Spleen (tissue), 11 donors: ENCODE measurements at regions not wholly inside any gene's neighbourhood (a gene's known extent, or its start where the extent isn't known, plus 50 kb on each side); places are given as distances from the start of the nearest gene placed in this dataset.
"Not testable (repeated sequence)": the region's sequence is repeated elsewhere in the genome, so short reads cannot be mapped to it uniquely, and the experiment has no call there.

Source experiments
- DNase-seq: peaks from one replicate; pipeline ENCODE4 v3.0.0-alpha.2; 2020
- H3K27ac ChIP-seq, 8 donors: fragments of 200-600 bp; sonication (generic) in 7 of 8; 1 replicate in 4 of 8; 2 replicates in 4 of 8; pipeline versions ENCODE4 v1.5.0 to v1.8.0; 2016 to 2021; ENCODE audit warnings: inconsistent platforms in 4 of 8, mild to moderate bottlenecking in 4 of 8, moderate library complexity in 1 of 8
- H3K27me3 ChIP-seq, 7 donors: fragments of 200-600 bp; sonication (generic) in 6 of 7; replicated peaks in 1 of 7; 1 replicate in 4 of 7; 2 replicates in 3 of 7; pipeline versions ENCODE4 v1.5.0 to v1.8.0; 2016 to 2021; ENCODE audit warnings: inconsistent platforms in 3 of 7, mild to moderate bottlenecking in 1 of 7
- H3K36me3 ChIP-seq, 6 donors: fragments of 200-600 bp; sonication (generic) in 5 of 6; 1 replicate in 4 of 6; 2 replicates in 2 of 6; pipeline versions ENCODE4 v1.5.0 to v1.8.0; 2016 to 2021; ENCODE audit warnings: inconsistent platforms in 2 of 6
- H3K4me1 ChIP-seq, 6 donors: fragments of 200-600 bp; sonication (generic) in 5 of 6; 1 replicate in 3 of 6; 2 replicates in 3 of 6; pipeline versions ENCODE4 v1.5.0 to v1.8.0; 2016 to 2021; ENCODE audit warnings: inconsistent platforms in 3 of 6
- H3K4me3 ChIP-seq, 8 donors: fragments of 200-600 bp; sonication (generic) in 7 of 8; 1 replicate in 4 of 8; 2 replicates in 4 of 8; pipeline versions ENCODE4 v1.5.0 to v1.8.0; 2016 to 2021; ENCODE audit warnings: inconsistent platforms in 4 of 8, mild to moderate bottlenecking in 4 of 8, moderate library complexity in 2 of 8
- H3K9me3 ChIP-seq, 8 donors: fragments of 200-600 bp; sonication (generic) in 7 of 8; 1 replicate in 4 of 8; 2 replicates in 4 of 8; pipeline versions ENCODE4 v1.5.0 to v1.8.0; 2016 to 2021; ENCODE audit warnings: inconsistent platforms in 4 of 8
- CTCF ChIP-seq, 11 experiments: fragments of 200-600 bp in 7 of 11; fragments of 450-650 bp in 4 of 11; sonication (generic) in 4 of 11; IDR thresholded peaks in 8 of 11; conservative IDR thresholded peaks in 3 of 11; 1 replicate in 7 of 11; 2 replicates in 4 of 11; pipeline versions ENCODE4 v1.4.0 to v1.8.0; 2016 to 2021; ENCODE audit warnings: antibody characterized with exemption in 11 of 11, inconsistent platforms in 4 of 11, mild to moderate bottlenecking in 1 of 11
- POLR2A ChIP-seq, 3 donors: fragments of 450-650 bp; IDR thresholded peaks; one replicate each; pipeline ENCODE4 v1.5.1; 2017; ENCODE audit warnings: antibody characterized with exemption in 3 of 3, mild to moderate bottlenecking in 1 of 3
- POLR2AphosphoS5 ChIP-seq, 3 donors: sonication (generic); formaldehyde crosslinking; IDR thresholded peaks; one replicate each; pipeline ENCODE4 v1.5.1; 2017; ENCODE audit warnings: antibody characterized with exemption in 3 of 3
- WGBS, 5 donors: extraction: QIAGEN DNeasy Blood & Tissue Kit in 3 of 5; methylation state at CpG; one replicate each; pipeline versions ENCODE4 v1.1.5 to v1.1.7; 2013 to 2018; 5-methylcytosine and 5-hydroxymethylcytosine counted together
- intact Hi-C: fragments of 100-400 bp; cut with DNase I; formaldehyde crosslinking; loops from one replicate; pipeline ENCODE4 v1.15.0; 2023; ENCODE audit warnings: low total_unique reads
- donor health status: healthy with polysubstance abuse.
- donor health status: DM: no; HTN: no; CAD: no; lungs with moderate emphysema.
- donor health status: DM: no; HTN: no; CAD: no.
- donor health status: Bipolar disorder and iron deficiency.
- donor health status: healthy.
- donor health status: DM: no; HTN: no; CAD: no.
- donor health status: DM: yes; HTN: yes; CAD: no.

- no peak for DNase-seq
- Histone ChIP-seq H3K36me3 (no peaks in the 10 kb centered on the region), H3K4me3 (no peak overlapping the region), H3K27me3 (no peaks in the 10 kb centered on the region), H3K9me3 (peaks cover 2 to 62% (median 50%) of the 10 kb centered on the region in 8 donors), H3K4me1 (no peaks in the 10 kb centered on the region), H3K27ac (no peak overlapping the region)
- WGBS, 5 donors, result 46 to 74% (median 57%) methylated on average over 1 of the region's 1 CpG
- TF ChIP-seq POLR2AphosphoS5 (IDR thresholded peaks at IDR 0.05) (no peak), CTCF (IDR thresholded peaks at IDR 0.05 in 8 of 11, conservative IDR thresholded peaks at IDR 0.05 in 3 of 11) (no peak), POLR2A (IDR thresholded peaks at IDR 0.05) (no peak)
- intact Hi-C loops, result no loop called here
Observed at GRCh38 chr14:27660683-27661082, 1062.8 kb upstream of the NOVA1 start.

- DNase-seq, result no peak
- H3K27me3 ChIP-seq, result no peaks in the 10 kb centered on the region
- H3K9me3 ChIP-seq, result peaks cover 0 to 33% (median 7%) of the 10 kb centered on the region in 8 donors
- intact Hi-C loops, result no loop called here
- no peak overlapping the region for H3K27ac ChIP-seq
- no peak for TF ChIP-seq CTCF (IDR thresholded peaks at IDR 0.05 in 8 of 11, conservative IDR thresholded peaks at IDR 0.05 in 3 of 11)
- TF ChIP-seq POLR2A (IDR thresholded peaks at IDR 0.05), result no peak
- TF ChIP-seq POLR2AphosphoS5 (IDR thresholded peaks at IDR 0.05), result no peak
- no peaks in the 10 kb centered on the region for H3K36me3 ChIP-seq
- H3K4me3 ChIP-seq, result no peak overlapping the region
- no peaks in the 10 kb centered on the region for H3K4me1 ChIP-seq
Observed at GRCh38 chr14:27668531-27668930, 1070.7 kb upstream of the NOVA1 start.

- Histone ChIP-seq H3K4me1 (no peaks in the 10 kb centered on the region), H3K4me3 (no peak overlapping the region), H3K27ac (no peak overlapping the region), H3K27me3 (no peaks in the 10 kb centered on the region), H3K36me3 (no peaks in the 10 kb centered on the region), H3K9me3 (peaks cover 0 to 9% (median 0%) of the 10 kb centered on the region in 8 donors)
- WGBS, 5 donors, result 24 to 43% (median 32%) methylated on average over 3 of the region's 3 CpGs
- TF ChIP-seq POLR2A (IDR thresholded peaks at IDR 0.05), result no peak
- TF ChIP-seq POLR2AphosphoS5 (IDR thresholded peaks at IDR 0.05), result no peak
- no peak for TF ChIP-seq CTCF (IDR thresholded peaks at IDR 0.05 in 8 of 11, conservative IDR thresholded peaks at IDR 0.05 in 3 of 11)
- intact Hi-C loops, result no loop called here
- no peak for DNase-seq
Observed at GRCh38 chr14:27672047-27672446, 1074.2 kb upstream of the NOVA1 start.

GRCh38 chr14:27672811-27673737 is 1075.2 kb upstream of the NOVA1 start:
- H3K36me3 ChIP-seq, H3K27ac ChIP-seq, H3K4me3 ChIP-seq, intact Hi-C loops, H3K27me3 ChIP-seq, H3K4me1 ChIP-seq, H3K9me3 ChIP-seq, DNase-seq: not testable (repeated sequence)
- WGBS, 5 donors, result 86 to 91% (median 88%) methylated on average over 27 to 30 of the region's 30 CpGs
